ENCODE measurements at regions not wholly inside any gene's neighbourhood (a gene's known extent, or its start where the extent isn't known, plus 50 kb on each side); places are given as distances from the start of the nearest gene placed in this dataset.

DNA sequence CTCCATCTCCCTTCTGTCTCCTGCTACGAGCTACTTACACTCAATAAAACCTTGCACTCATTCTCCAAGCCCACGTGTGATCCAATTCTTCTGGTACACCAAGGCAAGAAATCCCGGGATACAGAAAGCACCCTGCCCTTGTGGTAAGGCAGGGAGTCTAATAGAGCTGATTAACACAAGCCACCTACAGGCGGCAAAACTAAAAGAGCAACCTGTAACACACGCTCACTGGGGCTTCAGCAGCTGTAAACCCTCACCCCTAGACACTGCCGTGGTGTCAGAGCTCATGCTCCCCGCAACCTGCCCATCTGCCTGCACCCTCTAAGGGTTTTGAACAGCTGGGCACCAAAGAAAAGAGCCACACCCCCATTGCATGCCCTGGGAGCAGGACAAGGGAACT, 755.4 kb upstream of the HTR2C start:
- ChIA-PET CTCF (no interaction called here), POLR2A (no interaction called here)
- TF ChIP-seq, protein P1, sequence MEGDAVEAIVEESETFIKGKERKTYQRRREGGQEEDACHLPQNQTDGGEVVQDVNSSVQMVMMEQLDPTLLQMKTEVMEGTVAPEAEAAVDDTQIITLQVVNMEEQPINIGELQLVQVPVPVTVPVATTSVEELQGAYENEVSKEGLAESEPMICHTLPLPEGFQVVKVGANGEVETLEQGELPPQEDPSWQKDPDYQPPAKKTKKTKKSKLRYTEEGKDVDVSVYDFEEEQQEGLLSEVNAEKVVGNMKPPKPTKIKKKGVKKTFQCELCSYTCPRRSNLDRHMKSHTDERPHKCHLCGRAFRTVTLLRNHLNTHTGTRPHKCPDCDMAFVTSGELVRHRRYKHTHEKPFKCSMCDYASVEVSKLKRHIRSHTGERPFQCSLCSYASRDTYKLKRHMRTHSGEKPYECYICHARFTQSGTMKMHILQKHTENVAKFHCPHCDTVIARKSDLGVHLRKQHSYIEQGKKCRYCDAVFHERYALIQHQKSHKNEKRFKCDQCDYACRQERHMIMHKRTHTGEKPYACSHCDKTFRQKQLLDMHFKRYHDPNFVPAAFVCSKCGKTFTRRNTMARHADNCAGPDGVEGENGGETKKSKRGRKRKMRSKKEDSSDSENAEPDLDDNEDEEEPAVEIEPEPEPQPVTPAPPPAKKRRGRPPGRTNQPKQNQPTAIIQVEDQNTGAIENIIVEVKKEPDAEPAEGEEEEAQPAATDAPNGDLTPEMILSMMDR (IDR thresholded peaks at IDR 0.05; ENCODE audit: insufficient read depth, low read depth, low read length): no peak
- no peak for DNase-seq (ENCODE audit: low read depth)
- H3K4me3 ChIP-seq (ENCODE audit: low read depth, low read length): no peak overlapping the region
- H3K36me3 ChIP-seq (ENCODE audit: control insufficient read depth, insufficient read depth, low read length): no peaks in the 10 kb centered on the region
- H3K27me3 ChIP-seq (ENCODE audit: control insufficient read depth, insufficient read depth, low read length): no peaks in the 10 kb centered on the region

DNA sequence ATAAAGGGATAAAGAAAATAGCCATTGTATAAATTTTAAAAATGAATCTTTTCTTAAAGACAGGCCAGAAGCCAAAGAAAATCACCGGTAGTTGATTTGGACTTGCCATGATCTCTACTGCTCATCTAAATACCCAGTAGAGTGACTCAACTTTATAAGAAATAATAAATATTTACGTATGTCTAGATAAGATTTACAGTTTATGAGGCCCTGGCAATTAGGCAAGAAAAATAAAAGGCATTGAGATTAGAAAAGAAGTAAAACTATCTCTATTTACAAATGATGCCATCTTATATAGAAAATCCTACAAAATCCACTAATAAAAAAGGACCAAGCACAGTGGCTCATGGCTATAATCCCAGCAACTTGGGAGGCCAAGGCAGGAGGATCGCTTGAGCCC, 765.5 kb upstream of the HTR2C start:
- H3K4me3 ChIP-seq (ENCODE audit: low read depth, low read length): no peak overlapping the region
- no peaks in the 10 kb centered on the region for H3K27me3 ChIP-seq (ENCODE audit: control insufficient read depth, insufficient read depth, low read length)
- no peak for DNase-seq (ENCODE audit: low read depth)
- H3K36me3 ChIP-seq (ENCODE audit: control insufficient read depth, insufficient read depth, low read length): no peaks in the 10 kb centered on the region
- POLR2A ChIA-PET: no interaction called here
- CTCF ChIA-PET: no interaction called here
- TF ChIP-seq, protein P1 (IDR thresholded peaks at IDR 0.05; ENCODE audit: insufficient read depth, low read depth, low read length): no peak

DNA sequence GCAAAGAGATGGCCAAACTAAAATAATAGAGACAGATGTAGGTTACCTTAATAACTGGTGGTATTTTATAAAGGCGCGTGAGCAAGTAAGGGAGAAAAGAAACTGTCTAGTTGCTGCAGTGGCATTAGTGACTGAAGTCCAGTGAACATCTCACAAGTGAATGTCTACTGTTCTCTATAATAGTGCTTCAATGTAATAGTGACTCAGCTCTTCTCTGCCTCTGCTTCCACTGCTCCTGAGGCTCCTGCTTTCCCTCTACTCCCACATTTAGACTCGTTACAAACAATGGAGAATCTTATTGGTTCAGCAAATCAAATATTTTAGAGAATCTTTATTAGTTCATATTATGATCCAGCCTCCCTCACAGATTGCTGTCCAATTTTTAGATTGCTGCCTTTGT, 779.1 kb upstream of the HTR2C start:
- Histone ChIP-seq H3K27me3 (ENCODE audit: control insufficient read depth, insufficient read depth, low read length) (no peaks in the 10 kb centered on the region), H3K36me3 (ENCODE audit: control insufficient read depth, insufficient read depth, low read length) (no peaks in the 10 kb centered on the region), H3K4me3 (ENCODE audit: low read depth, low read length) (no peak overlapping the region)
- TF ChIP-seq, protein P1 (IDR thresholded peaks at IDR 0.05; ENCODE audit: insufficient read depth, low read depth, low read length): no peak
- ChIA-PET CTCF (no interaction called here), POLR2A (no interaction called here)
- no peak for DNase-seq (ENCODE audit: low read depth)

DNA sequence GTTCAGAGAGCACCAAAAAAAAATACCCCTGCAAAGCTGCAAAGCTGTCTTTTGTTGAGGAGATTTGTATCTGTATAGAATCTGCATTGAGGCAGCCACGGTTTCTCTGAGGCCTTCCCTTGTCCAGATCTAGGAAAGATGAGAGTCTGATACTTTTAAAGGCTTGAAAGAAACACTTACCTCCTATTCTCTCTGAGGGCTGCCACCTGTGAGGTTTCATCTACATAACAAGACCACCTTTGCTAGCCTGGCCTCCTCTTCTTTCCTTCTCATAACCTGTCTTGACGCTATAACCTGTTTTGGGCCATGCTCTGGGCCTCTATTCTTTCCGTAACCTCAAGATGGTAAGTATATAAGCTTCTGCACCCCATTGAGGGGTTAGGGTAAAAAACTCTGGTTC, 779.6 kb upstream of the HTR2C start:
- TF ChIP-seq, protein P1 (IDR thresholded peaks at IDR 0.05; ENCODE audit: insufficient read depth, low read depth, low read length): no peak
- DNase-seq (ENCODE audit: low read depth): no peak
- POLR2A ChIA-PET: no interaction called here
- H3K4me3 ChIP-seq (ENCODE audit: low read depth, low read length): no peak overlapping the region
- H3K36me3 ChIP-seq (ENCODE audit: control insufficient read depth, insufficient read depth, low read length): no peaks in the 10 kb centered on the region
- no peaks in the 10 kb centered on the region for H3K27me3 ChIP-seq (ENCODE audit: control insufficient read depth, insufficient read depth, low read length)
- CTCF ChIA-PET: no interaction called here

DNA sequence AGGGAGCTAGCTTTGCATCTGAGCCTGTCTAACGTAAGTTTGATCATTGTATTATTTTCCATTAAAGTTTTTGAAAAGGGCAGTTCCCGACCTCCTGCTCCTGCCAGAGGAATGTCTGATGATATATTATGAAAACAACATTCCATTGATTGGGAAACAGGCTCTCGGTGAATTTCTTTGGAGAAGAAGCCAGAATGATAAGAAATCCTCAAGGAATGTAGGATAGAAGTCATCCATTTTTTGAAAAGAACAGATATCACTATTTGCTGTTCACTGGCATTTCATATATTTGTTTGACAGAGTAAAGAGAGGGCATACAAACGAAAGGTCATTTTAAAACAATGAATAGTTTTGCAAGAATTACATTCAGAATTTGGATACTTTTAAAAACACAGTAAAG, 781.0 kb upstream of the HTR2C start:
- Histone ChIP-seq H3K36me3 (ENCODE audit: control insufficient read depth, insufficient read depth, low read length) (no peaks in the 10 kb centered on the region), H3K4me3 (ENCODE audit: low read depth, low read length) (no peak overlapping the region), H3K27me3 (ENCODE audit: control insufficient read depth, insufficient read depth, low read length) (no peaks in the 10 kb centered on the region)
- TF ChIP-seq, protein P1 (IDR thresholded peaks at IDR 0.05; ENCODE audit: insufficient read depth, low read depth, low read length): no peak
- DNase-seq (ENCODE audit: low read depth): no peak
- ChIA-PET CTCF (no interaction called here), POLR2A (no interaction called here)
